NCI-H2171 treated with DMSO at 0.1 percent for 48 hours (cell line): ENCODE measurements at regions not wholly inside any gene's neighbourhood (a gene's known extent, or its start where the extent isn't known, plus 50 kb on each side); places are given as distances from the start of the nearest gene placed in this dataset.

Experiments used
- DNase-seq: peaks from one replicate; lab custom pipeline; 2025; lab: John Stamatoyannopoulos, UW

GRCh38 chr4:152094970-152095700 is 334.3 kb upstream of the GATB start:
- no peak for DNase-seq

GRCh38 chr4:152091405-152091804 is 330.6 kb upstream of the GATB start:
- no peak for DNase-seq

- DNase-seq, result no peak
These were observed 329.7 kb upstream of the GATB start for GRCh38 chr4:152090543-152090942.

GRCh38 chr4:152089584-152089983 is 328.8 kb upstream of the GATB start:
- no peak for DNase-seq

- no peak for DNase-seq
These were observed 326.5 kb upstream of the GATB start for GRCh38 chr4:152087335-152087734.

GRCh38 chr4:152085657-152086056 is 324.9 kb upstream of the GATB start:
- no peak for DNase-seq

- no peak for DNase-seq
These were observed 322.5 kb upstream of the GATB start for GRCh38 chr4:152083338-152083737.

- DNase-seq, result no peak
These were observed 320.2 kb upstream of the GATB start for GRCh38 chr4:152081024-152081423.

GRCh38 chr4:152079543-152080293 is 318.9 kb upstream of the GATB start:
- DNase-seq, result no peak

GRCh38 chr4:152079079-152079478 is 318.3 kb upstream of the GATB start:
- no peak for DNase-seq

GRCh38 chr4:152077582-152077981 is 316.8 kb upstream of the GATB start:
- DNase-seq, result no peak

GRCh38 chr4:152075253-152075928 is 314.6 kb upstream of the GATB start:
- no peak for DNase-seq

- DNase-seq, result no peak
These were observed 313.8 kb upstream of the GATB start for GRCh38 chr4:152074573-152074972.

GRCh38 chr4:152074088-152074437 is 313.3 kb upstream of the GATB start:
- no peak for DNase-seq

GRCh38 chr4:152073351-152074087 is 312.7 kb upstream of the GATB start:
- no peak for DNase-seq

GRCh38 chr4:152072906-152073305 is 312.1 kb upstream of the GATB start:
- no peak for DNase-seq

GRCh38 chr4:152072001-152072485 is 311.2 kb upstream of the GATB start:
- no peak for DNase-seq

- DNase-seq, result no peak
These were observed 310.0 kb upstream of the GATB start for GRCh38 chr4:152070854-152071253.

- DNase-seq, result no peak
These were observed 308.1 kb upstream of the GATB start for GRCh38 chr4:152068866-152069265.

- DNase-seq, result no peak
These were observed 304.7 kb upstream of the GATB start for GRCh38 chr4:152065545-152065944.

GRCh38 chr4:152064753-152065152 is 303.9 kb upstream of the GATB start:
- DNase-seq, result no peak

GRCh38 chr4:152064282-152064681 is 303.5 kb upstream of the GATB start:
- DNase-seq, result no peak
